Lower lobe of right lung (tissue), 2 donors: ENCODE measurements at regions not wholly inside any gene's neighbourhood (a gene's known extent, or its start where the extent isn't known, plus 50 kb on each side); places are given as distances from the start of the nearest gene placed in this dataset.

ENCODE experiments used
- ATAC-seq, 2 donors: fragments of 200-7000 bp; cut with Tn5 transposase; one replicate each; pipeline ENCODE4 v1.9.1; 2020 to 2022; ENCODE audit warnings: mild to moderate bottlenecking in 2 of 2, moderate library complexity in 2 of 2
- DNase-seq: peaks from one replicate; pipeline ENCODE4 v3.0.0-alpha.2; 2020
- H3K27ac ChIP-seq: fragments of 200-600 bp; one replicate; pipeline ENCODE4 v1.8.0; 2022
- H3K27me3 ChIP-seq: fragments of 200-600 bp; one replicate; pipeline ENCODE4 v1.8.0; 2022; ENCODE audit warnings: low read depth
- H3K36me3 ChIP-seq: fragments of 200-600 bp; one replicate; pipeline ENCODE4 v1.8.0; 2022; ENCODE audit warnings: mild to moderate bottlenecking
- H3K4me1 ChIP-seq: fragments of 200-600 bp; one replicate; pipeline ENCODE4 v1.8.0; 2022
- H3K4me3 ChIP-seq: fragments of 200-600 bp; one replicate; pipeline ENCODE4 v1.8.0; 2022; ENCODE audit warnings: mild to moderate bottlenecking
- H3K9me3 ChIP-seq: fragments of 200-600 bp; one replicate; pipeline ENCODE4 v1.8.0; 2022
- CTCF ChIP-seq: fragments of 200-600 bp; IDR thresholded peaks from one replicate; pipeline ENCODE4 v1.8.0; 2022; ENCODE audit warnings: antibody characterized with exemption, mild to moderate bottlenecking
- intact Hi-C: fragments of 100-400 bp; cut with DNase I; formaldehyde crosslinking; loops from one replicate; pipeline ENCODE4 v1.11.0; 2022
- donor health status: DM: no; HTN: yes; CAD: no; lungs with severe emphysema.

- H3K27ac ChIP-seq, result no peak overlapping the region
- no peaks in the 10 kb centered on the region for H3K4me1 ChIP-seq
- TF ChIP-seq CTCF, result no peak
- DNase-seq (no peak), ATAC-seq (no peak)
- intact Hi-C loops, result no loop called here
- no peaks in the 10 kb centered on the region for H3K36me3 ChIP-seq
- peaks cover 21% of the 10 kb centered on the region for H3K27me3 ChIP-seq
- H3K9me3 ChIP-seq, result no peaks in the 10 kb centered on the region
- H3K4me3 ChIP-seq, result no peak overlapping the region
Observed at GRCh38 chr10:2936816-2937215, 130.5 kb upstream of the PFKP start.

GRCh38 chr10:2935647-2936386, 131.5 kb upstream of the PFKP start:
- no peaks in the 10 kb centered on the region for H3K9me3 ChIP-seq
- ATAC-seq (no peak), DNase-seq (no peak)
- H3K27me3 ChIP-seq, result peaks cover 21% of the 10 kb centered on the region
- no peak for TF ChIP-seq CTCF
- no peaks in the 10 kb centered on the region for H3K36me3 ChIP-seq
- no peak overlapping the region for H3K27ac ChIP-seq
- no peak overlapping the region for H3K4me3 ChIP-seq
- H3K4me1 ChIP-seq, result no peaks in the 10 kb centered on the region
- intact Hi-C loops, result no loop called here

GRCh38 chr10:2933924-2934323, 133.4 kb upstream of the PFKP start:
- no peak for DNase-seq
- H3K9me3 ChIP-seq, result no peaks in the 10 kb centered on the region
- H3K27me3 ChIP-seq, result peaks cover 17% of the 10 kb centered on the region
- no peak for ATAC-seq
- no peak overlapping the region for H3K4me3 ChIP-seq
- intact Hi-C loops, result no loop called here
- H3K36me3 ChIP-seq, result no peaks in the 10 kb centered on the region
- no peak for TF ChIP-seq CTCF
- no peaks in the 10 kb centered on the region for H3K4me1 ChIP-seq
- no peak overlapping the region for H3K27ac ChIP-seq

DNA sequence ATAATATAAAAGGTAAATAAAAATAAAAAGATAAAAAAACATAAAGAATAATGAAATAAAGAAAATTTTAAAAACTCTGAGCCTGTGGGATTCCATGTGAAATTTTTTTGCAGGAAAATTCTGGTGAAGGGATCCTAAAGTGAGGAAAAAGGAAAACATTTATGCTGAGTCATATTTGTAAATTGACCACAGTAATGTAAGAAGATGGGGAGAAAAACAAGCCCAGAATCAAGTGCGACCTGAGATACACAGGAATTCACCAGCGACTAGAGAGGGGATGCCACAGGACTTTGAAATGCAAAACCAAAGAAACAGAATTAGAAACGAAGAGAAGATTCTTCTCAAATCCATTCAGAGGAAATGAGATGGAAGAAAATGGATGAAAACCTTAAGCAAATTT, 133.8 kb upstream of the PFKP start:
- H3K4me1 ChIP-seq, result no peaks in the 10 kb centered on the region
- H3K4me3 ChIP-seq, result no peak overlapping the region
- H3K36me3 ChIP-seq, result no peaks in the 10 kb centered on the region
- H3K27ac ChIP-seq, result no peak overlapping the region
- H3K27me3 ChIP-seq, result peaks cover 16% of the 10 kb centered on the region
- ATAC-seq (no peak), DNase-seq (no peak)
- intact Hi-C loops, result no loop called here
- TF ChIP-seq CTCF, result no peak
- H3K9me3 ChIP-seq, result no peaks in the 10 kb centered on the region

GRCh38 chr10:2933071-2933470, 134.3 kb upstream of the PFKP start:
- intact Hi-C loops, result no loop called here
- TF ChIP-seq CTCF, result no peak
- DNase-seq, result no peak
- Histone ChIP-seq H3K4me1 (no peaks in the 10 kb centered on the region), H3K27me3 (peaks cover 11% of the 10 kb centered on the region), H3K36me3 (no peaks in the 10 kb centered on the region), H3K9me3 (no peaks in the 10 kb centered on the region), H3K27ac (no peak overlapping the region), H3K4me3 (no peak overlapping the region)
- ATAC-seq, result no peak
